HCT116 (cell line): ENCODE measurements at regions not wholly inside any gene's neighbourhood (a gene's known extent, or its start where the extent isn't known, plus 50 kb on each side); places are given as distances from the start of the nearest gene placed in this dataset.

Experiments used
- ATAC-seq: fragments of 200-7000 bp; cut with Tn5 transposase; 2 replicates; pipeline ENCODE4 v1.9.1; 2020; ENCODE audit warnings: mild to moderate bottlenecking, moderate library complexity
- BruUV-seq: library from RNA; stranded (reverse); fragments of 400-500 nt; replicated peaks from 2 replicates; lab custom pipeline; 2021; lab: Mats Ljungman, UMichigan
- CTCF ChIA-PET: fragments of 300-600 bp; sonication (Branson Sonifier 250); formaldehyde crosslinking; loops from one replicate; lab custom pipeline; 2021; ENCODE audit warnings: antibody characterized with exemption; lab: Charles Lee
- POLR2A ChIA-PET: fragments of 300-600, 350-600 bp; sonication (Branson Sonifier 250); formaldehyde crosslinking; loops from one replicate; lab custom pipeline; 2021; ENCODE audit warnings: antibody characterized with exemption; lab: Charles Lee
- RAD21 ChIA-PET, 2 experiments: fragments of 300-600 bp; sonication (Branson Sonifier 250); formaldehyde crosslinking; loops; one replicate each; lab custom pipeline; 2023; ENCODE audit warnings: low total read pairs in 2 of 2; ENCODE audit not compliant: uncharacterized antibody in 2 of 2, unreplicated experiment in 2 of 2, low non-redundant PET in 1 of 2; lab: Charles Lee
- DNase-seq: peaks from one replicate; pipeline ENCODE4 v3.0.0-alpha.2; 2010; ENCODE audit warnings: low read depth, low spot score
- H2AFZ ChIP-seq: fragments of 200-600 bp; shearing (Covaris generic), sonication (generic); 2 replicates; pipeline ENCODE4 v1.6.1; 2017; ENCODE audit warnings: low read depth, mixed run types, mixed read lengths, antibody characterized with exemption, low read length; ENCODE audit not compliant: poor library complexity, severe bottlenecking
- H3K27ac ChIP-seq: 2 replicates; pipeline ENCODE4 v1.5.1; 2012; ENCODE audit warnings: low read depth, low read length
- H3K27me3 ChIP-seq: fragments of 200-600 bp; sonication (generic); 2 replicates; pipeline ENCODE4 v1.6.1; 2016; ENCODE audit warnings: mixed run types, low read length, mixed read lengths; ENCODE audit not compliant: insufficient read depth
- H3K36me3 ChIP-seq, 2 experiments: fragments of 200-500 bp in 1 of 2; fragments of 200-600 bp in 1 of 2; sonication (Bioruptor generic) in 1 of 2; sonication (generic) in 1 of 2; 2 replicates each; pipeline versions ENCODE4 v1.5.1 to v1.6.1; 2014 to 2016; ENCODE audit warnings: low read length in 2 of 2, inconsistent platforms in 1 of 2, mixed read lengths in 1 of 2, mixed run types in 1 of 2; ENCODE audit not compliant: insufficient read depth in 2 of 2, control insufficient read depth in 1 of 2
- H3K4me1 ChIP-seq, 2 experiments: fragments of 200-600 bp in 1 of 2; sonication (generic) in 1 of 2; 2 replicates each; pipeline versions ENCODE4 v1.5.1 to v1.6.1; 2012 to 2017; ENCODE audit warnings: low read length in 2 of 2, inconsistent platforms in 1 of 2, mild to moderate bottlenecking in 1 of 2, mixed read lengths in 1 of 2, mixed run types in 1 of 2, moderate library complexity in 1 of 2; ENCODE audit not compliant: insufficient read depth in 2 of 2, control insufficient read depth in 1 of 2
- H3K4me2 ChIP-seq: fragments of 200-600 bp; sonication (generic); 2 replicates; pipeline ENCODE4 v1.6.1; 2017; ENCODE audit warnings: mixed run types, low read length, mixed read lengths
- H3K4me3 ChIP-seq, 2 experiments: fragments of 200-600 bp in 1 of 2; sonication (generic) in 1 of 2; replicated peaks in 1 of 2; 2 replicates each; pipeline ENCODE4 v1.5.1; 2011 to 2016; ENCODE audit warnings: low read length in 2 of 2, control low read depth in 1 of 2, low read depth in 1 of 2, mild to moderate bottlenecking in 1 of 2, mixed read lengths in 1 of 2, mixed run types in 1 of 2
- H3K79me2 ChIP-seq: fragments of 200-600 bp; sonication (generic); 2 replicates; pipeline ENCODE4 v1.6.1; 2017; ENCODE audit warnings: mild to moderate bottlenecking, mixed run types, low read length, moderate library complexity, mixed read lengths; ENCODE audit not compliant: insufficient read depth
- H3K9ac ChIP-seq: fragments of 200-600 bp; sonication (generic); 2 replicates; pipeline ENCODE4 v1.6.1; 2016; ENCODE audit warnings: low read length, mixed read lengths
- H3K9me2 ChIP-seq: fragments of 200-600 bp; sonication (generic), shearing (Covaris generic); 2 replicates; pipeline ENCODE4 v1.6.1; 2017; ENCODE audit warnings: mixed run types, mild to moderate bottlenecking, moderate library complexity; ENCODE audit not compliant: insufficient read depth
- H3K9me3 ChIP-seq, 2 experiments: fragments of 200-500 bp in 1 of 2; fragments of 200-600 bp in 1 of 2; sonication (Bioruptor generic) in 1 of 2; sonication (generic) in 1 of 2; 2 replicates each; pipeline ENCODE4 v1.6.1; 2014 to 2017; ENCODE audit warnings: low read length in 2 of 2, mixed read lengths in 2 of 2, inconsistent platforms in 1 of 2, low read depth in 1 of 2, mild to moderate bottlenecking in 1 of 2, mixed run types in 1 of 2, moderate library complexity in 1 of 2; ENCODE audit not compliant: control insufficient read depth in 1 of 2, insufficient read depth in 1 of 2
- H4K20me1 ChIP-seq: fragments of 200-600 bp; sonication (generic), shearing (Covaris generic); 2 replicates; pipeline ENCODE4 v1.6.1; 2017; ENCODE audit warnings: mixed run types, mild to moderate bottlenecking, moderate library complexity; ENCODE audit not compliant: insufficient read depth
- ATF3 ChIP-seq: IDR thresholded peaks from 2 replicates; pipeline ENCODE4 v1.6.1; 2012
- CEBPB ChIP-seq: IDR thresholded peaks from 2 replicates; pipeline ENCODE4 v1.6.1; 2012; ENCODE audit warnings: low read depth
- CTCF ChIP-seq, 3 experiments: fragments of 200-600 bp in 1 of 3; sonication (generic) in 1 of 3; IDR thresholded peaks in 2 of 3; conservative IDR thresholded peaks in 1 of 3; 2 replicates each; pipeline ENCODE4 v1.5.1; 2012 to 2017; ENCODE audit warnings: low read depth in 2 of 3, low read length in 2 of 3, antibody characterized with exemption in 1 of 3, borderline replicate concordance in 1 of 3, control low read depth in 1 of 3, mild to moderate bottlenecking in 1 of 3, mixed read lengths in 1 of 3, mixed run types in 1 of 3, moderate library complexity in 1 of 3; ENCODE audit not compliant: insufficient read depth in 1 of 3
- ELF1 ChIP-seq: IDR thresholded peaks from 2 replicates; pipeline ENCODE4 v1.6.1; 2012; ENCODE audit warnings: low read depth, borderline replicate concordance
- EZH2phosphoT487 ChIP-seq: fragments of 200-600 bp; IDR thresholded peaks from 2 replicates; pipeline ENCODE4 v1.6.1; 2018; ENCODE audit warnings: antibody characterized with exemption, borderline replicate concordance
- FOSL1 ChIP-seq: IDR thresholded peaks from 2 replicates; pipeline ENCODE4 v1.6.1; 2012; ENCODE audit warnings: low read depth
- POLR2AphosphoS5 ChIP-seq: IDR thresholded peaks from 2 replicates; pipeline ENCODE4 v1.6.1; 2011; ENCODE audit warnings: mild to moderate bottlenecking, low read depth, low read length, moderate library complexity
- SIN3A ChIP-seq: IDR thresholded peaks from 2 replicates; pipeline ENCODE4 v1.6.1; 2012; ENCODE audit warnings: low read depth
- SRF ChIP-seq: IDR thresholded peaks from 2 replicates; pipeline ENCODE4 v1.6.1; 2012; ENCODE audit warnings: low read depth
- TCF7L2 ChIP-seq: IDR thresholded peaks from 2 replicates; pipeline ENCODE4 v1.7.0; 2011; ENCODE audit warnings: borderline replicate concordance, inconsistent platforms; ENCODE audit not compliant: insufficient read depth, insufficient read length; ENCODE audit errors: extremely low read depth
- YY1 ChIP-seq: IDR thresholded peaks from 2 replicates; pipeline ENCODE4 v1.6.1; 2011; ENCODE audit warnings: low read length, low read depth, moderate library complexity, mild to moderate bottlenecking; ENCODE audit not compliant: insufficient replicate concordance; ENCODE audit errors: extremely low read depth
- ZBTB33 ChIP-seq: IDR thresholded peaks from 2 replicates; pipeline ENCODE4 v1.6.1; 2011; ENCODE audit warnings: mild to moderate bottlenecking, low read length, moderate library complexity; ENCODE audit not compliant: insufficient replicate concordance; ENCODE audit errors: extremely low read depth
- intact Hi-C: fragments of 100-400 bp; cut with micrococcal nuclease; formaldehyde crosslinking; loops from 2 replicates; pipeline ENCODE4 v1.10.0; 2022

- POLR2A ChIA-PET = no interaction called here
- BruUV-seq = no TSS peak
- no peaks in the 10 kb centered on the region for H3K4me1 ChIP-seq
Observed at GRCh38 chr13:40024204-40024966, 368.9 kb downstream of the COG6 start.

More at GRCh38 chr13:40024204-40024966, 368.9 kb downstream of the COG6 start:
- no peaks in the 10 kb centered on the region for H3K36me3 ChIP-seq
- TF ChIP-seq CEBPB (no peak), FOSL1 (no peak), POLR2AphosphoS5 (no peak), YY1 (no peak), ATF3 (no peak), EZH2phosphoT487 (no peak), SIN3A (no peak), ZBTB33 (no peak), ELF1 (no peak), SRF (no peak), CTCF (IDR thresholded peaks at IDR 0.05 in 2 of 3, conservative IDR thresholded peaks at IDR 0.05 in 1 of 3; ENCODE audit: borderline replicate concordance in 1 of 3, insufficient read depth in 1 of 3, low read depth in 2 of 3, low read length in 2 of 3) (no peak), TCF7L2 (no peak)
- no peak for DNase-seq
- RAD21 ChIA-PET = no interaction called here
- peaks cover 3% of the 10 kb centered on the region; the same call in 1 of the 2 replicates for H3K27me3 ChIP-seq
- no peaks in the 10 kb centered on the region for H3K9me2 ChIP-seq
- H3K4me2 ChIP-seq = no peak overlapping the region
- intact Hi-C loops = no loop called here
- H3K4me3 ChIP-seq = no peak overlapping the region
- no peaks in the 10 kb centered on the region for H3K79me2 ChIP-seq
- no peaks in the 10 kb centered on the region for H4K20me1 ChIP-seq
- H3K9ac ChIP-seq = no peak overlapping the region
- H3K27ac ChIP-seq = no peak overlapping the region
- ATAC-seq = no peak
- H2AFZ ChIP-seq = no peak overlapping the region
- CTCF ChIA-PET = no interaction called here
- no peaks in the 10 kb centered on the region for H3K9me3 ChIP-seq
